Neural cell (in vitro differentiated cells): ENCODE measurements at regions not wholly inside any gene's neighbourhood (a gene's known extent, or its start where the extent isn't known, plus 50 kb on each side); places are given as distances from the start of the nearest gene placed in this dataset.

Experiments
- H2AFZ ChIP-seq: fragments of 200-600, 300-800 bp; sonication (generic), shearing (Covaris generic); 2 replicates; pipeline ENCODE4 v1.6.0; 2014; ENCODE audit warnings: low read depth, mild to moderate bottlenecking, antibody characterized with exemption, low read length, moderate library complexity
- H3F3A ChIP-seq: fragments of 200-600 bp; shearing (Covaris generic); 2 replicates; pipeline ENCODE4 v1.6.1; 2016; ENCODE audit warnings: mild to moderate bottlenecking, moderate library complexity, mixed read lengths, antibody characterized with exemption, low read length; ENCODE audit not compliant: insufficient read depth, poor library complexity, severe bottlenecking
- H3K27ac ChIP-seq: fragments of 200-600, 300-800 bp; sonication (generic), shearing (Covaris generic); 2 replicates; pipeline ENCODE4 v1.5.1; 2014; ENCODE audit warnings: mild to moderate bottlenecking, low read length, moderate library complexity
- H3K27me3 ChIP-seq: fragments of 300-800, 200-600 bp; sonication (generic), shearing (Covaris generic); 2 replicates; pipeline ENCODE4 v1.6.0; 2014; ENCODE audit warnings: mild to moderate bottlenecking, low read depth, low read length, moderate library complexity; ENCODE audit not compliant: insufficient read depth
- H3K36me3 ChIP-seq: fragments of 300-800, 200-600 bp; sonication (generic), shearing (Covaris generic); 2 replicates; pipeline ENCODE4 v1.5.1; 2014; ENCODE audit warnings: mild to moderate bottlenecking, antibody characterized with exemption, low read length, moderate library complexity; ENCODE audit not compliant: insufficient read depth
- H3K4me2 ChIP-seq: fragments of 300-800, 200-600 bp; sonication (generic), shearing (Covaris generic); 2 replicates; pipeline ENCODE4 v1.6.0; 2014; ENCODE audit warnings: mild to moderate bottlenecking, low read length
- H3K4me3 ChIP-seq: fragments of 300-800, 200-600 bp; sonication (generic), shearing (Covaris generic); 2 replicates; pipeline ENCODE4 v1.5.1; 2014; ENCODE audit warnings: mild to moderate bottlenecking, low read length, moderate library complexity
- H3K79me2 ChIP-seq: fragments of 200-600 bp; shearing (Covaris generic); replicated peaks from 2 replicates; pipeline ENCODE4 v1.6.0; 2014; ENCODE audit warnings: mild to moderate bottlenecking, low read length, moderate library complexity; ENCODE audit not compliant: insufficient read depth
- H3K9ac ChIP-seq: fragments of 300-800, 200-600 bp; sonication (generic), shearing (Covaris generic); 2 replicates; pipeline ENCODE4 v1.6.1; 2016; ENCODE audit warnings: mild to moderate bottlenecking, low read length, mixed read lengths
- H3K9me2 ChIP-seq: fragments of 200-600 bp; shearing (Covaris generic); 2 replicates; pipeline ENCODE4 v1.6.1; 2016; ENCODE audit warnings: mild to moderate bottlenecking, low read length, mixed read lengths; ENCODE audit not compliant: insufficient read depth
- H3K9me3 ChIP-seq: fragments of 200-600, 300-800 bp; sonication (generic), shearing (Covaris generic); 2 replicates; pipeline ENCODE4 v1.6.1; 2016; ENCODE audit warnings: mild to moderate bottlenecking, mixed run types, low read length, moderate library complexity, mixed read lengths
- H4K20me1 ChIP-seq: fragments of 200-600 bp; shearing (Covaris generic); 2 replicates; pipeline ENCODE4 v1.6.1; 2016; ENCODE audit warnings: mild to moderate bottlenecking, mixed run types; ENCODE audit not compliant: insufficient read depth
- CTCF ChIP-seq: fragments of 450-650 bp; IDR thresholded peaks from 2 replicates; pipeline ENCODE4 v1.5.1; 2014; ENCODE audit warnings: antibody characterized with exemption, mild to moderate bottlenecking, moderate library complexity; ENCODE audit not compliant: poor library complexity, severe bottlenecking
- EP300 ChIP-seq: fragments of 450-650 bp; conservative IDR thresholded peaks from 2 replicates; pipeline ENCODE4 v1.6.1; 2014; ENCODE audit warnings: antibody characterized with exemption, mild to moderate bottlenecking, moderate library complexity; ENCODE audit not compliant: poor library complexity, severe bottlenecking
- EZH2 ChIP-seq: fragments of 200-600, 300-800 bp; shearing (Covaris generic), sonication (generic); IDR thresholded peaks from 2 replicates; pipeline ENCODE4 v1.6.1; 2014; ENCODE audit warnings: antibody characterized with exemption, low read length, borderline replicate concordance, mild to moderate bottlenecking; ENCODE audit not compliant: insufficient read depth, poor library complexity, severe bottlenecking
- MXI1 ChIP-seq: fragments of 450-650 bp; conservative IDR thresholded peaks from 2 replicates; pipeline ENCODE4 v1.6.1; 2014; ENCODE audit warnings: antibody characterized with exemption, mild to moderate bottlenecking; ENCODE audit not compliant: poor library complexity, severe bottlenecking
- POLR2AphosphoS5 ChIP-seq: IDR thresholded peaks from 2 replicates; pipeline ENCODE4 v1.6.1; 2012
- RAD21 ChIP-seq: fragments of 450-650 bp; conservative IDR thresholded peaks from 2 replicates; pipeline ENCODE4 v1.6.1; 2014; ENCODE audit warnings: antibody characterized with exemption, mild to moderate bottlenecking, moderate library complexity
- REST ChIP-seq: IDR thresholded peaks from 2 replicates; pipeline ENCODE4 v1.6.1; 2012; ENCODE audit warnings: borderline replicate concordance
- SMC3 ChIP-seq: fragments of 450-650 bp; conservative IDR thresholded peaks from 2 replicates; pipeline ENCODE4 v1.6.1; 2014; ENCODE audit warnings: antibody characterized with exemption, mild to moderate bottlenecking, moderate library complexity; ENCODE audit not compliant: poor library complexity
- TAF1 ChIP-seq: IDR thresholded peaks from 2 replicates; pipeline ENCODE4 v1.6.1; 2012; ENCODE audit warnings: low read depth

- Histone ChIP-seq H4K20me1 (no peaks in the 10 kb centered on the region), H3F3A (peaks cover 5% of the 10 kb centered on the region), H3K4me2 (no peak overlapping the region), H3K27me3 (no peaks in the 10 kb centered on the region), H3K9me2 (no peaks in the 10 kb centered on the region), H3K4me3 (no peak overlapping the region), H3K9ac (no peak overlapping the region), H3K9me3 (no peaks in the 10 kb centered on the region), H3K79me2 (no peaks in the 10 kb centered on the region), H3K36me3 (no peaks in the 10 kb centered on the region), H2AFZ (no peak overlapping the region), H3K27ac (no peak overlapping the region)
- TF ChIP-seq SMC3 (peak; percentile 86), CTCF (peak; percentile 81), RAD21 (peak; percentile 78), EZH2 (no peak)
These were observed 60.3 kb upstream of the AGPS start for GRCh38 chr2:177332026-177332991.

GRCh38 chr2:177332992-177333388, 59.6 kb upstream of the AGPS start:
- Histone ChIP-seq H3F3A (peaks cover 5% of the 10 kb centered on the region), H2AFZ (no peak overlapping the region), H3K36me3 (no peaks in the 10 kb centered on the region), H3K9me2 (no peaks in the 10 kb centered on the region), H3K4me2 (no peak overlapping the region), H3K27ac (no peak overlapping the region), H3K9me3 (no peaks in the 10 kb centered on the region), H3K9ac (no peak overlapping the region), H3K79me2 (no peaks in the 10 kb centered on the region), H3K4me3 (no peak overlapping the region), H3K27me3 (no peaks in the 10 kb centered on the region), H4K20me1 (no peaks in the 10 kb centered on the region)
- no peak for TF ChIP-seq CTCF
- no peak for TF ChIP-seq TAF1
- no peak for TF ChIP-seq EP300
- TF ChIP-seq RAD21: no peak
- TF ChIP-seq REST: no peak
- no peak for TF ChIP-seq POLR2AphosphoS5
- no peak for TF ChIP-seq EZH2
- no peak for TF ChIP-seq MXI1
